ENCODE measurements at regions not wholly inside any gene's neighbourhood (a gene's known extent, or its start where the extent isn't known, plus 50 kb on each side); places are given as distances from the start of the nearest gene placed in this dataset.

GRCh38 chr3:31440878-31441277, 91.8 kb upstream of the STT3B start (continued):
- TF ChIP-seq POLR2G (IDR thresholded peaks at IDR 0.05; ENCODE audit: low read depth, low read length) (no peak), ARNT (IDR thresholded peaks at IDR 0.05) (no peak), ZNF83 (CRISPR knock-in tag; IDR thresholded peaks at IDR 0.05; ENCODE audit: borderline replicate concordance) (no peak)

GRCh38 chr3:31442755-31443154, 90.0 kb upstream of the STT3B start:
- BruUV-seq (replicated peaks), result no TSS peak
- H3K9ac ChIP-seq (ENCODE audit: insufficient read depth, low read depth, low read length), result no peak overlapping the region
- H3K9me3 ChIP-seq (ENCODE audit: low read length), result peaks cover under 1% of the 10 kb centered on the region; the same call in 1 of the 2 replicates
- no peak overlapping the region for H2AFZ ChIP-seq (ENCODE audit: low read length)
- H4K20me1 ChIP-seq (ENCODE audit: insufficient read depth, low read length), result no peaks in the 10 kb centered on the region
- H3K4me2 ChIP-seq (ENCODE audit: low read depth, low read length), result no peak overlapping the region
- FAIRE-seq (no peak), ATAC-seq (no peak), DNase-seq (ENCODE audit: low spot score) (no peak)
- TF ChIP-seq ZFP37 (CRISPR knock-in tag; IDR thresholded peaks at IDR 0.05; ENCODE audit: borderline replicate concordance) (no peak), CAMTA2 (CRISPR knock-in tag; IDR thresholded peaks at IDR 0.05; ENCODE audit: borderline replicate concordance) (no peak), CENPT (CRISPR knock-in tag; IDR thresholded peaks at IDR 0.05; ENCODE audit: low read depth) (no peak), CBFB (CRISPR knock-in tag; IDR thresholded peaks at IDR 0.05) (no peak), NONO (IDR thresholded peaks at IDR 0.05) (no peak), NONO (CRISPR knock-in tag; conservative IDR thresholded peaks at IDR 0.05) (no peak), ZKSCAN5 (CRISPR knock-in tag; IDR thresholded peaks at IDR 0.05) (no peak), SAFB2 (CRISPR knock-in tag; IDR thresholded peaks at IDR 0.05; ENCODE audit: borderline replicate concordance, low read depth) (no peak)
- TF ChIP-seq, protein P1, sequence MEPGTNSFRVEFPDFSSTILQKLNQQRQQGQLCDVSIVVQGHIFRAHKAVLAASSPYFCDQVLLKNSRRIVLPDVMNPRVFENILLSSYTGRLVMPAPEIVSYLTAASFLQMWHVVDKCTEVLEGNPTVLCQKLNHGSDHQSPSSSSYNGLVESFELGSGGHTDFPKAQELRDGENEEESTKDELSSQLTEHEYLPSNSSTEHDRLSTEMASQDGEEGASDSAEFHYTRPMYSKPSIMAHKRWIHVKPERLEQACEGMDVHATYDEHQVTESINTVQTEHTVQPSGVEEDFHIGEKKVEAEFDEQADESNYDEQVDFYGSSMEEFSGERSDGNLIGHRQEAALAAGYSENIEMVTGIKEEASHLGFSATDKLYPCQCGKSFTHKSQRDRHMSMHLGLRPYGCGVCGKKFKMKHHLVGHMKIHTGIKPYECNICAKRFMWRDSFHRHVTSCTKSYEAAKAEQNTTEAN (CRISPR knock-in tag; conservative IDR thresholded peaks at IDR 0.05), result no peak
- no peaks in the 10 kb centered on the region for H3K27me3 ChIP-seq (ENCODE audit: control insufficient read depth in 1 of 2, insufficient read depth in 2 of 2, low read length in 2 of 2)
- H3K79me2 ChIP-seq (ENCODE audit: insufficient read depth, low read length), result no peaks in the 10 kb centered on the region
- H3K27ac ChIP-seq (ENCODE audit: extremely low read length, insufficient read depth, low read length), result no peak overlapping the region
- H3K4me3 ChIP-seq (replicated peaks in 1 of 3; ENCODE audit: insufficient read depth in 1 of 3, low read depth in 2 of 3, low read length in 3 of 3), result no peak overlapping the region
- intact Hi-C loops (cut with micrococcal nuclease; ENCODE audit: unreplicated experiment) (no loop called here), in situ Hi-C loops (cut with HindIII; ENCODE audit: extremely low pct_ligation_motif_present, low pct_unique_long_range_greater_than_20kb) (no loop called here)
- H3K4me1 ChIP-seq (ENCODE audit: insufficient read depth, low read length), result no peaks in the 10 kb centered on the region
- CTCF ChIA-PET (ENCODE audit: low intra/inter-chr PET ratio, low total read pairs), result no interaction called here
- no peaks in the 10 kb centered on the region for H3K36me3 ChIP-seq (replicated peaks in 1 of 2; ENCODE audit: control insufficient read depth in 1 of 2, insufficient read depth in 2 of 2, low read length in 2 of 2)
- POLR2A ChIA-PET, result no interaction called here
- 46% methylated on average over 2 of the region's 2 CpGs for WGBS (ENCODE audit: low lambda C conversion rate)

All from HepG2 (cell line).